Non-pigmented ciliary epithelial cell (primary cell): ENCODE measurements at regions not wholly inside any gene's neighbourhood (a gene's known extent, or its start where the extent isn't known, plus 50 kb on each side); places are given as distances from the start of the nearest gene placed in this dataset.

Experiments used
- DNase-seq: peaks from one replicate; pipeline ENCODE4 v3.0.0-alpha.2; 2010; ENCODE audit warnings: low read depth

GRCh38 chr5:175242207-175242606, 201.8 kb downstream of the DRD1 start:
- no peak for DNase-seq

DNA sequence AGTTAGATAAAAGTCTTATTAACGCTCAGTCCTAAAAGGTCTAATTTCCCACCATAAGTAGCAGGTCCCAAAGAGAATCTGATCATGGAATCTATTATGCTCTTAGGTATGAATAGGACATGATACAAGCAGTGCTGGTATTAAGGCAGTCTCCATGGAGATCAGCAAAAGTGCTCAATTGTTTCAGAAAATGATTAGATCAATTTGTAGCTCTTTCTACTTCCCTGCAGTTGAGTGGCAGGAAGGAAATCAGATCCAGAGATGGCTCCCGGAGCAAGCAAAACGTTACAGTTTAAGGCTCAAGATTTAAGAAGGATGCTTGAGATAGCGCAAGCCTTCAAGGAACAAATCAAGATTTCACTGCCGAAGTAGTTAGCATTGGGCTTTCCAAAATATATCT, 205.7 kb downstream of the DRD1 start:
- DNase-seq, result no peak

GRCh38 chr5:175236176-175236575, 207.8 kb downstream of the DRD1 start:
- DNase-seq, result no peak

DNA sequence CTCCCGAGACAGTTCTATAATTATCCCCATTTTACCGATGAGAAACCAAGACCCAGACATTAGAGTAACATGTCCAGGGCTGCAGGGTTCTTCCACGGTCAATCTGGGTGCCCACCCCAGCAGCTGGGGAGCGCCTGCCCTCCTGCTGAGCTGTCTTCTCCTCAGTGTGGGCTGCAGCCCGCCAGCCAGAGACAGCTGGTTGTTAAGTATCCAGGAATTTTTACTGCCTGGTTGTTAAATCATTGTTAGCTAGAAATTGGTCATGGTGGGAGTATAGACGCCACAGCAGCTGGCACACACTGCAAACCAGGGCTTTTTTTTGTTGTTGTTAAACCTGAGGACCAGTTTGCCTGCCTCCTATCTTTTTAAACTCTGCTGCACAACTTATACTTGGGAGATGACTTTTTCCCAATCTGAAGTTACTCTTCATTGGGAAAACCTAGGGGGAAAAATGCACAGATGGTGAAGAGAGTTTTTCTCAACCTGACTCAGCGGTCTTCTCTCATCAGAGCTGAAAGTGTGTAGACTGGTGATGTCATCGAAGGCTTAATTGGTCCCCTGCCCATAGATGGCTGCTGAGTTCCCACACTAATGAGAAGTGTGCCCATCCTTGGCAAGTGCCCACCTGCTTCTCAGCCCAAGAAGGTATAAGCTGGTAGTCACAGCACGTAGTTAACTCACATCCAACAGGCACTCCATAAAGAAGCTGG, 208.6 kb downstream of the DRD1 start:
- DNase-seq, result no peak

GRCh38 chr5:175230299-175230698, 213.7 kb downstream of the DRD1 start:
- no peak for DNase-seq

- DNase-seq, result no peak
These were observed 217.5 kb downstream of the DRD1 start for GRCh38 chr5:175226506-175226905.

DNA sequence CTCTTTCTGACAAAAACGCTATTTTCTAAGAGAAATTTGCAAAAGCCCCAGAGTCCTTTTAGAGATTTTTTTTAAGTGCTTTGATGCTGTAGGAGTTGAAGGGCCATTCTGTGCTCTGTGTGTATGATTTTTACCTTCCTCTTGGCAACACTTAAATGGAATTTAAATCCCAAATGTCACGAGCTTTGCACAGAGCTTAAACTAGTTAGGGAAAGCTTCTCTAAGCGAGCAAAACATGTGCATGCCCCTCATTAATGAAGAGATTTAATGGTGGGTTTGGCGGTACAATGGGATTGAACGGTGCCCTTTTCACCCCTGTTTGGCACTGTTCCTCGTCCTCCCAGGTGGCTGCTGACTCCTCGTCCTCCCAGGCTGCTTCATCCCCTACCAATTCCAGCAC, 220.7 kb downstream of the DRD1 start:
- DNase-seq, result no peak

GRCh38 chr5:175222621-175223020, 221.4 kb downstream of the DRD1 start:
- DNase-seq, result no peak

DNA sequence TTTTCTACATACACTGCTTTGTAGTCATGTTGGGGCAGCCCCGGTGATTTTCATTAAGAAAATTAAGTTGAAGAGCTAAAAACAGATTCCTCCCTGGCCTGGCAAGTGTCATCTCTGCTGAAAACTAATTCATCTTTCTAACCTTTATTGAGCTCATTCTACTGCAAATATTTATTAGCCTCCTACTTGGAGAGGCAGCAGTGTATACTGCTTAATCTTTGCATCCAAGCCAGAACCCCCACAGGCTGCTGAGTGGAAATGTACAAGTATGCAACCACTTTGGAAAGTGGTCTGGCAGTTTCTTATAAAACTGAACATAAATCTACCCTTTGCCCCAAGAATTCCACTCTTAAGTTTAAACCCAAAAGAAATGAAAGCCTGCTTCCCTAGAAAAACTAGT, 223.4 kb downstream of the DRD1 start:
- no peak for DNase-seq

DNA sequence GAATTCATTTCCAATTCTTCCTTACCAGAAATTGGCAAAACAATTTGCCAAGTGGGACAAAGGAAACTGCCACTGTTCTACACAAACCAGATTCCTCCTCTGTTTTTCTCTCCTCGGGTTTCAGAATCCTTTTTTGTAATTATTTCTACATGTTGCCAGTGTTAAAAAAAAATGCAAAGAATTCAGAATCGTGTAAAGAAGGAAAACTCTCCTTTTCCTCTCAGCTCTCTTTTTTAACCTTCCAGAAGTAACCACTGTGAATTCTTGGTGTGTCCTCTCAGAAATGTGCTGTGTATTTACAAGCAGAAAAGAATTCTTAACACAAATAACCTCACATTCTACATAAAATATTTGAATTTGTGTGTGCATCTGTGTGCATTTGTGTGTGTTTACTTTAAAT, 224.6 kb downstream of the DRD1 start:
- DNase-seq, result no peak

DNA sequence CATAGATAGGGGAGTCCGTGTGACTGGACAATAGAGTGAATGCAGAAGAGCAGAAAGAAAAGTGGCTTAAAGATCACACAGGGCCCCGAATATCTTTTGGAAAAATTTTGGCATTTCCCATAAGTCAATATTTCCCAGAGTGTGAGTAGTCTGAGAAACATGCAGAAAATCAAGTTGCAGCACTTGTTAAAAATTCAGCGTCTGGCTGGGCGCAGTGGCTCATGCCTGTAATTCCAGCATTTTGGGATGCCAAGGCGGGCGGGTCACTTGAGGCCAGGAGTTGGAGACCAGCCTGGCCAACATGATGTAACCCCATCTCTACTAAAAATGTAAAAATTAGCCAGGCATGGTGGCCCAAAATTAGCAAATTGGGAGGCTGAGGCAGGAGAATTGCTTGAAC, 227.0 kb downstream of the DRD1 start:
- no peak for DNase-seq

- no peak for DNase-seq
These were observed 228.1 kb downstream of the DRD1 start for GRCh38 chr5:175215906-175216305.

- peak; percentile 47 for DNase-seq
These were observed 229.8 kb downstream of the DRD1 start for GRCh38 chr5:175214152-175214551.

GRCh38 chr5:175211956-175212756, 231.8 kb downstream of the DRD1 start:
- DNase-seq, result no peak

- no peak for DNase-seq
These were observed 236.5 kb downstream of the DRD1 start for GRCh38 chr5:175207321-175208040.

DNA sequence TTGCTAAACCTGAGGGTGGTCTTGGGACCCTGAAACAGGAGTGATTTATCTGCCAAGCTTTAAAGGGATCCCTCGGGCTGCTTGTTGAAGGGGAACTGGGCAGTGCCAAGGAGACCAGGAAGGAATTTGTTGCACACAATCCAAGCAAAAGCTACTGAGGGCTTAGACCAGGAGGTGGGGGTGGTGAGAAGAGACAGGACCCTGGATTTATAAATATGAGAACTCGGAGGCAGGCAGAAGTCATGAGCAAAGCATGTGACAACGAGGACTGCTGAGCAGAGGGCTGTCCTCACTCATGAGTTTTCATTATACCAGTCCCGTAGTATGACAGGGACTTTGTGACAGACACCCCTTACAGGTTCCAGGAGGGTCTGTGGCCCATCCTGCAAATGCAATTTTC, 237.3 kb downstream of the DRD1 start:
- no peak for DNase-seq

- DNase-seq, result no peak
These were observed 241.4 kb downstream of the DRD1 start for GRCh38 chr5:175202463-175203068.

DNA sequence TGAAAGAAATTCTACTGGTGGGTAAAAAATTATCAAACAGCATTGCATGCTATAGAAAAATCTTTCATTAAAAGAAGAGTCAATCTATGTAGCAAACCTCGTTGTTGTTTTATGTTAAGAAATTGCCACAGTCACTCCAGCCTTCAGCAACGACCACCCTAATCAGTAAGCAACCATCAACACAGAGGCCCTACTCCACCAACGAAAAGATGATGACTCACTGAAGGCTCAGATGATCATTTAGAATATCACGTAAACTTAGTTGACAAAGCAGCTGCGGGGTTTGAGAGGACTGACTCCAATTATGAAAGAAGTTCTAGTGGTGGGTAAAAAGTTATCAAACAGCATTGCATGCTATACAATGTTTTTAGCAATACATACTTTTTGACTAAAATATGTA, 242.6 kb downstream of the DRD1 start:
- DNase-seq, result no peak

DNA sequence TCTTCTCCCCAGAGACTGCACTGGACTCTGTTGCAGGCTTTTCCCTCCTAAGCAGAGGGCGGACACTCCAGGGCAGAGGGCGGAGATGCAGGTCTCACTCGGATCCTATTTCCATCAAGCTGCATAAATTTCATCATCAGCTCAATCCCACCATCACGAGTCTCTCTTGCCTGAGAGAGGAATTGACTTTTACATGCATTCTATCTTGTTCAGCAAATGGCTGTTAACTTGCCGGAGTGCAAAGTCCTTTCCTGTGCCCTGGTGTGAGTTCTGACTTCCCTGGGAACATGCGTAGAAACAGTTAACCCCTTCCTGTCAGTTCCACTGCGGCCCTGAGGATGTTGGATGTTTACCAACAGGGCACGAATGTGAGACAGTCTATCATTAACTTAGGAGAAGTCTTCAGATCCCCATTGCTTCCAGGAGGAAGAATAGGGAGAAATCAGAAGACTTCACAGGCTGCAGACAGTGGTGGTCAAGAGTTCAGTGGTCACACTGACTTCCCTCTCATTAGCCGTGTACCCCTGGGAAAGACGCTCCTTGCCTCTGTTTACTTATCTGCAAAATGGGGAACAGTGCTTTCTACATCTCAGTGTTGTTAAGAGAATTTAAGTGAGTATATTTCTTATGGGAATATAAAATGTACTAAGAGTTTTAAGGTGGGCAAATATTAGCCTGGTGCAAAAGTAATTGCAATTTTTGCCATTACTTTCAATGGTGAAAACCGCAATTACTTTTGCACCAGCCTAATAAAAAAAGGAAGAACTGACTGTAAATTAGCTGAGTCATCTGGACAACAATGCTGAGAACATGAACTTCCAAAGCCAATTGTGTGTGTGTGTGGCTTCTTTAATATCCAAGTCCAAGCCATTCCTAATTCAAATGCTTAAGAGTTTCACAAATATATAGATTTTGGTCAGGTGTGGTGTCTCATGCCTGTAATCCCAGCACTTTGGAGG, 248.0 kb downstream of the DRD1 start:
- no peak for DNase-seq

DNA sequence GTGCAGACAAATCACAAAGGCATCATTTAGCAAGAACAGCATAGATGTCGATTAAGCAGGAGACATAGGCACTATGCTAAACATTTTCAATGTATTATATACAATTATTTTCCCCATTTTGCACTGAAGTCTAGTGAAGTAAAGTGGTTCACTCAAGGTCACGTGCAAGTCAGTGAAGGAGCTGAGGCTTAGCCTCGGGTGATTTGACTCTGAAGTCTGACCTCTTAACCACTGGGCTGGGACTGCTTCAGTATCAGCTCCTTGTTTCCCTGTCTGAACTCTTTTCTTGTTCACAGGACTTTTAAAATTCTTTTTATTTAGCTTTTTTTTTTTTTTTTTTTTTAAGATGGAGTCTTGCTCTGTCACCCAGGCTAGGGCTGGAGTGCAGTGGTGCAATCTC, 262.7 kb downstream of the DRD1 start:
- DNase-seq, result no peak

- DNase-seq, result no peak
These were observed 273.1 kb downstream of the DRD1 start for GRCh38 chr5:175170899-175171298.
